Esophagus muscularis mucosa (tissue), 4 donors: ENCODE measurements at regions not wholly inside any gene's neighbourhood (a gene's known extent, or its start where the extent isn't known, plus 50 kb on each side); places are given as distances from the start of the nearest gene placed in this dataset.
A peak's percentile ranks its signal among the peaks of the same experiment; 100 is the strongest.

ENCODE experiments used
- DNase-seq: peaks from one replicate; pipeline ENCODE4 v3.0.0-alpha.2; 2017; ENCODE audit errors: extremely low spot score
- H3K27ac ChIP-seq, 4 donors: fragments of 200-600 bp; sonication (generic); replicated peaks in 1 of 4; 1 replicate in 3 of 4; 2 replicates in 1 of 4; pipeline ENCODE4 v1.5.1; 2016 to 2019; ENCODE audit warnings: mild to moderate bottlenecking in 1 of 4
- H3K27me3 ChIP-seq, 4 donors: fragments of 200-600 bp; sonication (generic); one replicate each; pipeline versions ENCODE4 v1.5.1 to v1.6.0; 2016 to 2019
- H3K36me3 ChIP-seq, 4 donors: fragments of 200-600 bp; sonication (generic); one replicate each; pipeline ENCODE4 v1.5.1; 2016 to 2019
- H3K4me1 ChIP-seq, 4 donors: fragments of 200-600 bp; sonication (generic); one replicate each; pipeline ENCODE4 v1.5.1; 2016 to 2019
- H3K4me3 ChIP-seq, 4 donors: fragments of 200-600 bp; sonication (generic); 1 replicate in 2 of 4; 2 replicates in 2 of 4; pipeline ENCODE4 v1.5.1; 2016 to 2019; ENCODE audit warnings: mild to moderate bottlenecking in 4 of 4, moderate library complexity in 1 of 4
- H3K9me3 ChIP-seq, 4 donors: fragments of 200-600 bp; sonication (generic); 1 replicate in 3 of 4; 2 replicates in 1 of 4; pipeline ENCODE4 v1.5.1; 2016 to 2019
- EP300 ChIP-seq: sonication (generic); formaldehyde crosslinking; IDR thresholded peaks from one replicate; pipeline ENCODE4 v1.6.1; 2017; ENCODE audit warnings: antibody characterized with exemption
- POLR2A ChIP-seq: fragments of 450-650 bp; IDR thresholded peaks from one replicate; pipeline ENCODE4 v1.6.1; 2017; ENCODE audit warnings: antibody characterized with exemption, moderate library complexity, mild to moderate bottlenecking, low read depth
- POLR2AphosphoS5 ChIP-seq, 2 donors: sonication (generic); formaldehyde crosslinking; IDR thresholded peaks; one replicate each; pipeline ENCODE4 v1.6.1; 2017; ENCODE audit warnings: antibody characterized with exemption in 2 of 2
- WGBS: methylation state at CpG from one replicate; pipeline ENCODE4 v1.1.5; 2018; 5-methylcytosine and 5-hydroxymethylcytosine counted together
- intact Hi-C: fragments of 100-400 bp; cut with DNase I; formaldehyde crosslinking; loops from one replicate; pipeline ENCODE4 v1.15.1; 2023
- TF ChIP-seq, protein P1 (sequence below), 3 experiments: fragments of 200-600 bp in 2 of 3; fragments of 450-650 bp in 1 of 3; sonication (generic) in 2 of 3; IDR thresholded peaks; one replicate each; pipeline ENCODE4 v1.5.1; 2017 to 2019; ENCODE audit warnings: antibody characterized with exemption in 3 of 3, mild to moderate bottlenecking in 2 of 3, moderate library complexity in 1 of 3

GRCh38 chr22:27204817-27205216 lies 547.4 kb downstream of the MIAT start:
- WGBS, result 95% methylated on average over 4 of the region's 4 CpGs
- TF ChIP-seq, protein P1, sequence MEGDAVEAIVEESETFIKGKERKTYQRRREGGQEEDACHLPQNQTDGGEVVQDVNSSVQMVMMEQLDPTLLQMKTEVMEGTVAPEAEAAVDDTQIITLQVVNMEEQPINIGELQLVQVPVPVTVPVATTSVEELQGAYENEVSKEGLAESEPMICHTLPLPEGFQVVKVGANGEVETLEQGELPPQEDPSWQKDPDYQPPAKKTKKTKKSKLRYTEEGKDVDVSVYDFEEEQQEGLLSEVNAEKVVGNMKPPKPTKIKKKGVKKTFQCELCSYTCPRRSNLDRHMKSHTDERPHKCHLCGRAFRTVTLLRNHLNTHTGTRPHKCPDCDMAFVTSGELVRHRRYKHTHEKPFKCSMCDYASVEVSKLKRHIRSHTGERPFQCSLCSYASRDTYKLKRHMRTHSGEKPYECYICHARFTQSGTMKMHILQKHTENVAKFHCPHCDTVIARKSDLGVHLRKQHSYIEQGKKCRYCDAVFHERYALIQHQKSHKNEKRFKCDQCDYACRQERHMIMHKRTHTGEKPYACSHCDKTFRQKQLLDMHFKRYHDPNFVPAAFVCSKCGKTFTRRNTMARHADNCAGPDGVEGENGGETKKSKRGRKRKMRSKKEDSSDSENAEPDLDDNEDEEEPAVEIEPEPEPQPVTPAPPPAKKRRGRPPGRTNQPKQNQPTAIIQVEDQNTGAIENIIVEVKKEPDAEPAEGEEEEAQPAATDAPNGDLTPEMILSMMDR (IDR thresholded peaks at IDR 0.05), result no peak
- TF ChIP-seq POLR2AphosphoS5 (IDR thresholded peaks at IDR 0.05) (no peak), POLR2A (no peak), EP300 (no peak)
- no peaks in the 10 kb centered on the region for H3K27me3 ChIP-seq

GRCh38 chr22:27205492-27206373 lies 548.3 kb downstream of the MIAT start:
- intact Hi-C loops, result no loop called here
- no peaks in the 10 kb centered on the region for H3K36me3 ChIP-seq
- 64% methylated on average over 8 of the region's 9 CpGs for WGBS
- no peaks in the 10 kb centered on the region for H3K9me3 ChIP-seq
- TF ChIP-seq POLR2AphosphoS5 (IDR thresholded peaks at IDR 0.05) (no peak), EP300 (no peak), POLR2A (no peak)
- TF ChIP-seq, protein P1 (IDR thresholded peaks at IDR 0.05), result no peak
- H3K27me3 ChIP-seq, result no peaks in the 10 kb centered on the region
- DNase-seq, result no peak
- no peak overlapping the region for H3K4me3 ChIP-seq
- H3K4me1 ChIP-seq, result peaks cover 3 to 44% (median 42%) of the 10 kb centered on the region in 4 donors
- peak overlapping the region; percentile 60 to 83 (median 72) for H3K27ac ChIP-seq

More at GRCh38 chr22:27204817-27205216, 547.4 kb downstream of the MIAT start:
- H3K36me3 ChIP-seq, result no peaks in the 10 kb centered on the region
- H3K4me3 ChIP-seq, result no peak overlapping the region
- H3K4me1 ChIP-seq, result peaks cover 3 to 44% (median 42%) of the 10 kb centered on the region in 4 donors
- DNase-seq, result no peak
- peak overlapping the region in 2 of 4 donors; percentile 76 to 83 for H3K27ac ChIP-seq
- no peaks in the 10 kb centered on the region for H3K9me3 ChIP-seq
- intact Hi-C loops, result loop anchor here (5.0 kb wide), 1 partner anchor 98 kb away; no protein-coding TSS in a partner anchor

DNA sequence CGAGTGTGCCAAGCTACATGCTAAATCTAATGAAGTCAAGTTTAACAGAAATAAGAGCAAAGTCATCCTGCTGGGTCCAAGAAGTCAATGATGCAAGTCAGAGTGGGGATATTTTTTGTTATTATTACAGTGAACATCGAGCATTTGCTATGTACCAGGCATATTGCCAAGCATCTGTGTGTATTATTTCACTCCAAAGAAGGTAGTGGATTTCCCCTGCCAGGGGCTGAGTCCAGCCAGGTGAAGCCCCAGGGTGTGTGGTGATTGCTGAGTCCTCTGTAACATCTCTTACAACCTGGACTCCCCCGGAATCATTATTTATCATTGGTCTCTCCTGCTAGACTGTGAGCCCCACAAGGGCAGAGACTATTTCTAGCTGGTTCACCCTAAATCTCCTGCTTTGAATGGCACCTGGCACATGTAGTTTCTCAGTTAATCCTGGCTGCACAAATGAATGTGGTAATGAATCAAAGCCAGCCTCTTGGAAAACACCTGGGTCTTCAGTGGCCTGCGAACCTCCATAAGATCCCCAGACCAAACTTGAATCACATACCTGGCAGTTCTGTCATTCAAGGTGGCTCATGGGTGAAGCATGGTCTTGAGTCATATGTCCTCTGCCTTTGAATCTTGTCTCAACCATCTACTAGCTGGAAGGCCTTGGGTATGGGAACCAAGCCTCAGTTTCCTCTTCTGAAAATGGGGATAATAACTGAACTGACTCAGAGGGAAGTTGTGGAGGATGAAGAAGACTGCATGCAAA lies 549.2 kb downstream of the MIAT start:
- TF ChIP-seq EP300 (no peak), POLR2AphosphoS5 (IDR thresholded peaks at IDR 0.05) (peak; percentile 53 to 55), POLR2A (no peak)
- TF ChIP-seq, protein P1 (IDR thresholded peaks at IDR 0.05), result no peak
- peaks cover 3 to 44% (median 42%) of the 10 kb centered on the region in 4 donors for H3K4me1 ChIP-seq
- no peaks in the 10 kb centered on the region for H3K27me3 ChIP-seq
- H3K27ac ChIP-seq, result peak overlapping the region; percentile 60 to 83 (median 72)
- H3K4me3 ChIP-seq, result no peak overlapping the region
- intact Hi-C loops, result no loop called here
- no peak for DNase-seq
- 47% methylated on average over 4 of the region's 4 CpGs for WGBS
- H3K36me3 ChIP-seq, result no peaks in the 10 kb centered on the region
- H3K9me3 ChIP-seq, result no peaks in the 10 kb centered on the region

- Histone ChIP-seq H3K27me3 (no peaks in the 10 kb centered on the region), H3K9me3 (peaks cover 0 to 5% (median 0%) of the 10 kb centered on the region in 4 donors), H3K36me3 (no peaks in the 10 kb centered on the region), H3K27ac (no peak overlapping the region), H3K4me1 (peaks cover 3 to 46% (median 42%) of the 10 kb centered on the region in 4 donors), H3K4me3 (no peak overlapping the region)
- no peak for DNase-seq
- TF ChIP-seq, protein P1 (IDR thresholded peaks at IDR 0.05), result no peak
- TF ChIP-seq POLR2AphosphoS5 (IDR thresholded peaks at IDR 0.05), result no peak
- TF ChIP-seq POLR2A, result no peak
- no peak for TF ChIP-seq EP300
- intact Hi-C loops, result no loop called here
- WGBS, result 71% methylated on average over 5 of the region's 5 CpGs
Observed at GRCh38 chr22:27207266-27207665, 549.9 kb downstream of the MIAT start.
